Renal cortical epithelial cell (primary cell): ENCODE measurements at regions not wholly inside any gene's neighbourhood (a gene's known extent, or its start where the extent isn't known, plus 50 kb on each side); places are given as distances from the start of the nearest gene placed in this dataset.
"Not testable (repeated sequence)": the region's sequence is repeated elsewhere in the genome, so short reads cannot be mapped to it uniquely, and the experiment has no call there.

Source experiments
- DNase-seq: peaks from one replicate; pipeline ENCODE4 v3.0.0-alpha.2; 2011; ENCODE audit warnings: low read depth

DNA sequence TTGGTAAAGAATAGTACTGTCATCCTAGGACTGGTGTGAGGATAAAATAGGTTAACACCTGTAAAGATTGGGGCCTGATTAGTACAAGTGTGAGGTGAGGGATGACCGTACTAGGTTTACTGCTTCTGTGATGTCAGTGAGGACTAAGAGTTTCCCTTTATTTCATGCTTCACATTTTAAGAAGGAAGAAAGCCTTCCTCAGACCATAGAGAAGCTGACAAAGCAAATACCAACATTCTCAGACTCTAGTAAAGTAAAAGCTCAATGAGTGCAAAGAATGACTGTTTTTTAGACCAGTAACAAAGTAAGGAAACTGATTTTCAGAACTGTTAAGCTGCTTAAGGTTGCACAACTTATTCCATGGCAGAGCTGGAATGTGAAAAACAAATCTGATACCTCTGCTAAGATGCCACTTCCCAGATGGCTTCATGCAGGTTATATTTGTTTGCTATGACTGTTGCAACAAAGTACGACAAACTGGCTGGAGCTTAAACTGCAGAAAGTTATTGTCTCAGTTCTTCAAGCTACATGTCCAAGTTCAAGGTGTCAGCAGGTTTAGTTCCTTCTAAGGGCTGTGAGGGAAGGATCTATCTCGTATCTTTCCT is 354.9 kb downstream of the RSL24D1 start:
- DNase-seq: no peak

DNA sequence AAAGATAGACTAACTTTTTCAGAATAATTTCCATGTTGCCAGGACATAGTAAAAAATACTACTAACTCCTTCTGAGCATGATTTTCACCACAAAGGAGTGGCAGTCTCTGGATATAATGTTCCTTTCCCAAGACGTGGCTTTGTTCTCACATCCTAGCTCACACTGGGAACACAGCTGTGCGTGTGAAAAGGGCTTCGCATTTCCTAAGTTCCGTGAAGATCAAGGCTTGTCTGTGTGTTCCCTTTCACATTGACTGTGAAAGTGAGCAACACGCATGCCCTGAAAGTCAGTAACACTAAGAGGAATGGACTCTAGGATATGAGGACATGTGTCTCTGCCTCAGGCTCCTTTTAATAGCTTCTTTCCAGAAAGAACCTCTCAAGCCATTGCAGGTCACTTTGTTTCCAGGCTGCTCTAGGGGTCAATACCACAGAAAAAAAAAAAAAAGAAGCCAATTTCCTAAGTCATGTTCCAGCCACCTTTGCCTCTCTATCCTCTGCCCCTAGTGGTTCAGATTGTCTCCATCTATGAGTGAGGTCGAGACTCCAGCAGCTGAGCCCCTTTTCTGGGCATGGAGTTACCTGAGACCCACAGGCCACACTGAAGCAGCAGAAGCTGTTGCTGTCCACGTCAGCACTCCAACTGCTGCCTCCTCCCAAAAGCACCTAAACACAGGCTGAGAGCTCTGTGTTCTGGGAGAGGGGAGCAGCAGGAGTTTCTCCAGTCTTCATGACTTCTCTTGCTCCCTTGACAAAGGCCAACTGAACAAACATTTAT is 355.9 kb downstream of the RSL24D1 start:
- DNase-seq: no peak

DNA sequence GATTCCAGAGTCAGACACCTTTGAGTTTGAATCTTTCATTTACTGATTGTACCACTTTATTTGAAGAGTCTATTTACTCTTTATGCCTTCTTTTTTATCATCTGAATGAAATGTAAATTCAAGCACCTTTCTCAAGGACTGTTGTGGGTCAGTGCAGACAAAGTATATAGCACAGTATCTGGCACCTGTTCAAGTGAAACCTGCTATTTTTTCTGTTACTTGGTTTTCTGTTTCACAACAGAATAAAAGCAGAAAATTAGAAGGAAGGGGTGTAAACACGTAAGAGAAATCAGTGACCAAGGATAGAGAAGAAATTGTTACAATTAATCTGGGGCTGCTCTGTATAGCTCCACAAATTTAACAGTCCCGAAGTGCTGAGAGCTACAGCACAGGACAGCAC is 357.4 kb downstream of the RSL24D1 start:
- no peak for DNase-seq

DNA sequence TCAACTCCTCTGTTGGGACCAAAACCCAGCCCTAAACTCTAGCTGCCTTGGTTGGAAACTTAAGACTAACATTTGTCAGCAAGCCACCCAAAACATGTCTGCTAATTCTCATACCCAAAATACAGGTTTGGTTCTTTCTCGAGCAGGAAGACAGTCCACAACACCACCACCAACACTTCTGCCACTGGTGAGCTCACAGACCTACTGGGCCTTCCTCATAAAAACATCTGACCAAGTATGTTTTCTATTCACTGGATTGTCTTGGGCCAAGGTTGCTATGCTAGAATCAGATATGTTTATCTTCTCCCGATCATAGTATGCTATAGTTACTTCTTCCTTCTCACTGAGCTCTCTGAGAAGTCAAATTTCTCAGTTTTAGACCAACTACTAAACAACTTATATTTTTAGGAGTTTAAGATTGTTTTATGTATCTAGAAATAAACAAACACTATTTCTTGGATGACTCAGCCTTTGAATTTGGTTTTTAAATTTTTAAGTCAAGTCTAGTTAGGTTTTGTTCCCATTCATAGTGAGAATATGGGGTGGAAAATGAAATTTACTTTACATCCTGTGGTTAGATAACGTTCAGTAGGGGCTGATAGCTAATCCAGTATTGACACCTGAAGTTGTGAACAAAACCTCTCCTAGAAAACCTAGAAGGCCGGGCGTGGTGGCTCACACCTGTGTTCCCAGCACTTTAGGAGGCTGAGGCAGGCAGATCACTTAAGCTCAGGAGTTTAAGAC is 360.5 kb downstream of the RSL24D1 start:
- DNase-seq: no peak

DNA sequence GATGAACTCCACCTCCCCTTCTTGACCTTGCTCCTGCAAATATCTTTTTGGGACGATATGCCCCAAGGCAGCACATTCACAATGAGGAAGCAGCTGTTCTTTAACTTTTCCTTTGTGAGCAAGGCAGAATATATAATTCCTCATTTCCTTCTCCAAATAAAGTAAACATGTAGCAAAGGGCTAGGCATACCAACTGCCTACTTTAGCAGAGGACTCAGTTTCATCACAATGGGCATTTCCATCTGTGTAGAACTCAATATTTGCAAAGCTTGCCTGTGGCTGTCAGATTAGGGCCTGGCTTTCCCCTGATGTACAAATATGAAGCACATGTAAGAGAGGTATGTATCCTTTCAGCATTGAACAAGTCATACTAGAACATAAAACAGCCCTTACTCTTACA is 366.9 kb downstream of the RSL24D1 start:
- DNase-seq: no peak

DNA sequence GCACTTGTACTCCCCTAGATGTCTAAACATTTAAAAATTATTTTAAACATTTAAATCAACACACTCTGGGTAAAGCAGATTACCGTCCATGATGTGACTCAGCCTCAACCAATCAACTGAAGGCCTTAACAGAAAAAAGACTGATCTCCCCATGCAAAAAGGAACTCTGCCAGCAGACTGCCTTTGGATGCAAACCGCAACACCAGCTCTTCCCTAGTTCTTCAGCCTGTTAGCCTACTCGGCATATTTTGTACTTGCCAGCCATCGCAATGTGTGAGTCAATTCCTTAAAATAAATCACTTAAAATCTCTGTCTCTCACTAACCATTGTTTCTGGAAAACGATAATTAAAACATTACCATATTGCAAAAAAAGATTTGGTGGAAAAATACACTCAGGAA is 375.9 kb downstream of the RSL24D1 start:
- no peak for DNase-seq

DNA sequence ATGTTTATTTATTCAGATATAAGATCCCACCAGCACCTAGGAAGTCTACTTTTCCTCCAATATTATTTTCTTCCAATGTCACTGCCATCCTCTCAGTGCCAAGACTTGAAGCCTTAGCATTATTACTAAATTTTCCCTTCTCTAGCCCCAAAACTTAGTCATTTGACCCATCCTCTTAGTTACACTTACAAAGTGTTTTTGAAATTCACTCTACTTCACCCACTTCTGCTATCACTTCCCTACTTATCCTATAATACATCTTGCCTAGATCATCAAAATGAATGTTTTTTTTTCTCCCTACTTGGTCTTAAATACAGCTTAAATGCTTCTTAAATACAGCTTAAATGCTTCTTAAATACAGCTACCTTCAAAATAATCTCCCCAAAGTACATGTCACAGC is 376.6 kb downstream of the RSL24D1 start:
- no peak for DNase-seq

DNA sequence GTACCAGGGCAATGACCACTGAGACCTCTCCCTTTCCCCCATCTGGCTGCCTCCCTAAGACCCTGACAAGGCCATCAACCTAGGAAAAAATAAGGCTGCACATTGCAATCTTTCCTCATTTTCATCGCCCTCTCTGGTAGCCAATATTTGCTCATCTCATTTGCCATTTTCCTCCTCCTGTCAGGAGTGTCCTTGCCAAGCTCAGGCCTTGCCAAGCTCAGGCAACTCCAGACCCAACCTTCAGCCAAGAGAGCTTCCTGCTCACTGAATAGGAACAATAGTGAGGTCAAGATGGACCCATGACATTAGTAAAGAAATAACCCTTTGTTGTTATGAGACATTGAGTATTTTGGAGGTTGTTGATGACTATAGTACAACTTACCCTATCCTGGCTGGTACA is 380.3 kb downstream of the RSL24D1 start:
- no peak for DNase-seq

DNA sequence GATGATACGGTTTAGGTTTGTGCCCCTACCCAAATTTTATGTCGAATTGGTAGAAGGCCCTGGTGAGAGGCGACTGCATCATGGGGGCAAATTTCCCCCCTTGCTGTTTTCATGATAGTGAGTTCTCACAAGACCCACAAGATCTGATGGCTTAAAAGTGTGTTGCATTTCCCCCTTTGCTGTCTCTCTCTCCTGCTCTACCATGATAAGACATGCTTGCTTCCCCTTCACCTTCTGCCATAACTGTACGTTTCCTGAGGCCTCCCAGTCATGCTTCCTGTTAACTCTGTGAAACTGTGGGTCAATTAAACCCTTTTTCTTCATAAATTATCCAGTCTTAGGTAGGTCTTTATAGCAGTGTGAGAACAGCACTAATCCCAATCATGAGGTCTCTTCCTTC is 381.2 kb downstream of the RSL24D1 start:
- DNase-seq: no peak

DNA sequence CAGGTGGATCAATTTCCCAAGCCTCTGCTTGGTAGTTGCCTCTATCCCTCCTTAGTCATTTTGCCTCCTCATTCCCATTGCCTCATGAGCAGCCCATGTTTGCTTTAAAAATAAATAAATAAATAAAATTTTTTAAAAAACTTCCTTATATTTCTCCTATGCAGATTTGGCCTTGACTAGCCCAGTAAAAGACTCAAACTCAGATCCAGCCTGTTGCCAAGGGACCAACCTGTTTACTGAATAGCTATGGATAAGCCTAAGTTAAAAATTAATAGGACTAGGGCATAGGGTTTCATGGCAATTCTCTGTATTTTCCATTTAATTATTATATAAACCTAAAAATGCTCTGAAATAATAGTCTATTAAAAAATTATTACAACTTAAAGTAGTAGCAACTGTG is 384.4 kb downstream of the RSL24D1 start:
- no peak for DNase-seq

DNA sequence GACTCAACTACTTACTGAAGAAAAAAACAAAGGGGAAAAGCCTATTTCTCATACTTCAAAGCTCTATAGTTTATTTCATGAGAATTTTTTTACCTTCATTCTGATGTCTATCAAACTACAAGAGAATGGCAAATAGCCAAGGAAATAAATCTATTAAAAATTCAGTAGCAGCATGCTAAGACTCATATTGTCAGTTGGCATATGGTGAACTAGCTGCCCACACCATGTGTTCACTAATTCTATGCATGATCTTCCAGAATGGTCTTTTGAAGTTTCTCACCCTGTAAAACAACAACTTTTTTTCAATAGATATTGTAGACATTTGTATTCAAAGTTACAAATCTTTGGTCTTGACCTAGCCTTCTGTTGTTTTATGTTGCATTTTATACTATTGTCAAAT is 386.2 kb downstream of the RSL24D1 start:
- no peak for DNase-seq

DNA sequence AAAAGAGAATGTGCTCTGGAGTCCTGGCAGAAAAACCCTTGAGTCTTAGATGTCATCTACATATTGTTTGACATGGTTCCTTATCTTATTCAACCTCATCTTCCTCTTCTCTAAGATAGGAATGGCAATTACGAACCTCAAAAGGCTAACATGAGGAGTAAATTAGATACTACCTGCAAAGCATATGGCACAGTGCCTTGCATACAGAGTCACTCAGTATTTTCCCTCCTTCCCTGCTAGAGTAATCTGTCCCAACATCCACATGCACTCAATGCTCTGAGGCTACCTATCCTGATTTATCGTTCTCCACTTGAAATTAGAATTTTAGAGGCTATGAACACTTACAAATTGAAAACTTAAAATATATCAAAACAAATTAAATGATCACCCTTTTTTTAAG is 386.7 kb downstream of the RSL24D1 start:
- no peak for DNase-seq

DNA sequence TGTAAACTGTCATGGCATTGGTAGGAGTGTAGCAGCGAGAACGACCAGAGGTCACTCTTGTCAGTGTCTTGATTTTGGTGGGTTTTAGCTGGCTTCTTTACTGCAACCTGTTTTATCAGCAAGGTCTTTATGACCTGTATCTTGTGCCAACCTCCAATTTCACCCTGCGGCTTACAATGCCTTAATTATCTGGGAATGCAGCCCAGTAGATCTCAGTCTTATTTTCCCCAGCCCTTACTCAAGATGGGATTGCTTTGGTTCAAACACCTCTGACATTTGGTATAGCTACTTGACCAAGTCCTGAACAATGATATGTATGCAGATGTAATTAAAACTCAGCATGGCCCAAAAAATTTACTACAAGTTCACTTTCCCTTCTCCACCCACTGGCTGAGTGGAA is 388.4 kb downstream of the RSL24D1 start:
- DNase-seq: no peak

DNA sequence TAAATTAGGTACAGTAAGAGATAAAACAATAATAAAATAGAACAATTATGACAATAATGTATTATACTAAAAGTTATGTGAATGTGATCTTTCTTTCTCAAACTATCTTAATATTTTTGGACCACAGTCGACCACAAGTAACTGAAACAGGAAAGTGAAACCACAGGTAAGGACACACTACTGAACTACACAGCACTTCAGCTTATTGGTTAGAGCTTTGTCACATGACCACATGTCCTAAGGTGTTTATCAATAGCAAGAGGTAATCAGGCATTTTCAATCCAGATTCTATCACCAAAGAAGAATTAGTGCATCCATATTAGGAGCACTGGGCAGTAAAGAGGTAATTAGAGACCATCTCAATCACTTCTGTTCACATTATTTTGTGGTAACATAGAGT is 392.8 kb downstream of the RSL24D1 start:
- no peak for DNase-seq

DNA sequence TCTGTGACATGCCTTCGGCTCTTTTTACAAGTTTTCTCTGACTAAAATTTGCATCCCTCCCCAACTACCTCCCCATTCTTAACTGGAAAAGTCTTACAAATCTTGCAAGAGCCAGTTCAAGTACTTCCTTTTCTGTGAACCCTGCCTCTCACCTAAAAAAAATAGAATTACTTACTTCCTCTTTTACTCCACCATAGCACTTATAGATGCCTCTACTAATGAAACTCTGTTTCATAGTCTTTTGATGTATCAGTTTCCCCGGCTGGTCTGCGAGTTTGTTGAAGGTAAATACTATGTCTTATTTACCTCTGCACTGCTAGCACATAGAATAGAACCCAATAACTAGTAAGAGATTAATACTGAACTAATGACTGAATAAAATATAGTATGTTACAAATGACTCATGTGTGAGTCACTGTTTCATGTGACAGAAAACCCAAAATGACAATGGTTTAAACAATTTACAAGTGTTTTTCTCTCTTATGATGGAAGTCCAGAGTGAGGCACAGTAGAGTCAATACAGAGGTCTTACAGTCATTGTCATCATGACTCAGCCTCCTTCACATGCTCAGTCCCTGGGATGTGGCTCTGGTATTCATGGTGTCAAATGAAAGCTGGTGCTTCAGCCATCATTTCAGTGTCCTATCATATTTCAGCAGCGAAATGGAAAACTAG is 393.5 kb downstream of the RSL24D1 start:
- peak; percentile 13 for DNase-seq

DNA sequence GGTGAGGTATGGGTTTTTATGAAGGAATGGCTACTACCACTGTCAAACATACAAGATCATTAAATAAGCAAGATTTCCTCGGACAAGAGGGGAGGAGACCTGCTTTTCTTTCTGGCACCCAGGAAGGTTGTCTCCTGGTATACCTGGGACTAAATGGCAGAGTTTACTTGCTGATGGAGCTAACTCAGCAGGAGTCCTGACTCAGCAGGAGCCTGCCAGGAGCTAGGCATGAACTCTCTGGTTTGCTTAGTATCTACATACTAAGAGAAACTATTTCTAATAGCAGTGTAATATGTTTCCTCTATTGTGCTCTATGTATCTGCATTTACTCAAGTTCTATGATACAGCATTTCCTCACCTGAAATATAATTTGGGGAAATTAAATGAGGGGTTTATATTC is 404.2 kb downstream of the RSL24D1 start:
- DNase-seq: no peak

DNA sequence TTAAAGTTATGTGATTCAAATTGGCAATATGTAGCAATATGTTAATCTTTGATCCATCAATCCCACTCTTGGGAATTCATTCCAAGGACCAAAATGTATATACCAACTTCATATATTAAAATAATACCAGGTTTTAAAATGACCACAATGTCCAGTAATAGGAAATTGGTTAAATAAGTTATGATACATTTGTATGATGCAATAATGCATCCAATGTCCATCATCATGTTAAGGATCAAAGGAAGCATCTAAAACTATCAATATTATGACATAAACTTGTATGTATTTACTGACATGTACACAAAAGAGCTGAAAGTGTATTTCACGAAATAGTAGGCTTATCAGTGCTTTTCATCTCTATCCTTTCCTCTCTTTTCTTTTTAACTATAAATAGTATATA is 406.0 kb downstream of the RSL24D1 start:
- no peak for DNase-seq

DNA sequence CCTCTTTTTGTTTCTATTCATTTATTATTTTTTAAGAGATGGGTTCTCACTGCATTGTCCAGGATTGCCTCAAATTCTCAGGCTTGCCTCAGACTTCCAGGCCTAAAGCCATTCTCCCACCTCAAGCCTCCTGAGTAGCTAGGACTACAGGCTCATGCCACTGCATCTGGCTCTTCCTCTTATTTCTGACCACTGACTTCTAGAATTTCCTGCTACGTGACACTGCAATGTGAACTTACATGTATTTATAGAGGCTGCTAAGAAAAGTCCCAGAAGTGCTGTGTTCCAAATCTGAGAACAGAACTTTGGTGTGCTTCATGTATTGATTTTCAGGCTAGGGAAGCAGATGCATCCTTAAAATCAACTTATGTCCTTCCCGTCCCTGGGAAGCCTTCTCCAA is 407.4 kb downstream of the RSL24D1 start:
- DNase-seq: no peak

DNA sequence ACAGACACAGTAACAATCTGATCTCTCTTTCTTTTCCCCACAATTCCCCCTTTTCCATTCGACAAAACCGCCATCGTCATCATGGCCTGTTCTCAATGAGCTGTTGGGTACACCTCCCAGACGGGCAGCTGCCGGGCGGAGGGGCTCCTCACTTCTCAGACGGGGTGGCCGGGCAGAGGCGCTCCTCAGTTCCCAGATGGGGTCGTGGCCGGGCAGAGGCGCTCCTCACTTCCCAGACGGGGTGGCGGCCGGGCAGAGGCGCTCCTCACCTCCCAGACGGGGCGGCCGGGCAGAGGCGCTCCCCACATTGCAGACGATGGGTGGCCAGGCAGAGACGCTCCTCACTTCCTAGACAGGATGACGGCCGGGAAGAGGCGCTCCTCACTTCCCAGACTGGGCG is 415.5 kb downstream of the RSL24D1 start:
- not testable (repeated sequence) for DNase-seq

DNA sequence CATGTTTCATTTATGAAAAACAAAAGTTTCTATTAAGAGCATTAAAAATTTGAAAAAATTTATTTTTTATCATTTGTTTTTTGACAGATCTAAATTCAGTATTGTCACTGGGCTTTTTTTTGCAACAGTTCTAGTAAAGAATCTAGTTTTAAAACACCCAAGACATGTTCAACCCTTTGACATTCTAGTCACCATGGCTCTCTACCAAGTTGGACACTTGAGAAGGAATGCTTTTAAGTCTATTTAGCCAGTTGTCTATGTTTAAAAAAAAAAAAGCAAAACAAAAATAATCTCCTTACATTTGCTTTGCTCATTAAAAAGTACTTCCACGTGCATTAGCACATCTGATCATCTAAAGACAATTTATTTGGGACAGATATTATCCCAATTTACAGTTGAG is 417.5 kb downstream of the RSL24D1 start:
- no peak for DNase-seq

DNA sequence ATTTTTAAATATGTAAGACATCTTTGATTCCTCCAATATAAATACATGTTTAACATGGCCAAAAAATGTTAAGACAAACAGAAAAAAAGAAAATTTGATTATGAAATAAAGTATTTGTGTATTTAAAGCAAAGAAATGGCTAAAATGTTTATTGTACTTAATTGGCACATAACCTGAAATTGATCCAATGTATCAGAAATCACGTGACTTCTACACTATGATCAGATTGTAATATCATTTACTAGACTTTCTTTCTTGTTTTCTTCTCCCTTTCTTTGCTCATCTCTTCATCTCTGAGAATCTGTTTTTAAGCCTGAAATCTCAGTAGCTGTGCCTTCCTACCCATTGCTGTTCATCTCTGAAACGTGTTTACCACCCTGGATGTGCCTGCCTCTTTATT is 420.3 kb downstream of the RSL24D1 start:
- no peak for DNase-seq

DNA sequence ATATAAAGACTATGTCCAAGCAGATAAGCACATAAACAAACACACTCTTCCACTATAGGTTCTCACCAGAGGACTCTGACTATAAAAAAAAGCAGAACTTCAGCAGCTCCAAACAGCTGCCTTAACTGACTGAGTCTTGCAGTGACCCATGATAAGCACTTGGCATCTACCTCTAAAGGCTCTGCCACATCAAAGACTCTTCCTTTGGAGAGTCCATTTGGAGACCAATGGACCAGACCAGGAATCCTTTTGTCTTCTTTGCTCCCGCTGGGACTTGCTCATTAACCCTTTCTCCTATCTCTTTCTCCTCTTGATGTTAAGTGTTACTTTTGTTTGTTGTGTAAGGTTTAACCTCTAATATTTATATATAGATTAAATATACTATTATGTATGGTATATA is 424.1 kb downstream of the RSL24D1 start:
- DNase-seq: no peak

DNA sequence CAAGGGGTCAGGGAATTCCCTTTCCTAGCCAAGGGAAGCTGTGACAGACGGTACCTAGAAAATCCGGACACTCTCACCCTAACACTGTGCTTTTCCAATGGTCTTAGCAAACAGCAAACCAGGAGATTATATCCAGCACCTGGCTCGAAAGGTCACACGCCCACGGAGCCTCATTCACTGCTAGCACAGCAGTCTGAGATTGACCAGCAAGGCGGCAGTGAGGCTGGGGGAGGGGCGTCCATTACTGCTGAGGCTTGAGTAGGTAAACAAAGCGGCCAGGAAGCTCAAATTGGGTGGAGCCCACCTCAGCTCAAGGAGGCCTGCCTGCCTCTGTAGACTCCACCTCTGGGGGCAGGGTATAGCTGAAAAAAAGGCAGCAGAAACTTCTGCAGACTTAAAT is 447.3 kb downstream of the RSL24D1 start:
- DNase-seq: not testable (repeated sequence)
